Neuron (in vitro differentiated cells): ENCODE measurements at regions not wholly inside any gene's neighbourhood (a gene's known extent, or its start where the extent isn't known, plus 50 kb on each side); places are given as distances from the start of the nearest gene placed in this dataset.

ENCODE experiments used
- H2AFZ ChIP-seq: one replicate; pipeline ENCODE4 v1.6.1; 2013; ENCODE audit warnings: low read depth, mild to moderate bottlenecking, inconsistent platforms, low read length, moderate library complexity
- H3K27me3 ChIP-seq: one replicate; pipeline ENCODE4 v1.6.1; 2013; ENCODE audit warnings: low read length; ENCODE audit not compliant: insufficient read depth
- H3K36me3 ChIP-seq: one replicate; pipeline ENCODE4 v1.6.1; 2013; ENCODE audit warnings: low read length; ENCODE audit not compliant: insufficient read depth
- H3K4me1 ChIP-seq: one replicate; pipeline ENCODE4 v1.6.1; 2013; ENCODE audit warnings: low read length; ENCODE audit not compliant: insufficient read depth
- H3K4me3 ChIP-seq: 2 replicates; pipeline ENCODE4 v1.5.1; 2013; ENCODE audit warnings: mild to moderate bottlenecking, low read length, moderate library complexity
- H3K9me3 ChIP-seq: one replicate; pipeline ENCODE4 v1.6.1; 2013; ENCODE audit warnings: low read length

- no peaks in the 10 kb centered on the region for H3K9me3 ChIP-seq
- H3K4me1 ChIP-seq: no peaks in the 10 kb centered on the region
- no peaks in the 10 kb centered on the region for H3K27me3 ChIP-seq
- H3K4me3 ChIP-seq: no peak overlapping the region
- H3K36me3 ChIP-seq: no peaks in the 10 kb centered on the region
- H2AFZ ChIP-seq: no peak overlapping the region
These were observed 1611.1 kb upstream of the ZEB2 start for GRCh38 chr2:146131048-146131447.

GRCh38 chr2:146130290-146130689 lies 1610.4 kb upstream of the ZEB2 start:
- H2AFZ ChIP-seq: no peak overlapping the region
- no peak overlapping the region for H3K4me3 ChIP-seq
- no peaks in the 10 kb centered on the region for H3K9me3 ChIP-seq
- H3K4me1 ChIP-seq: no peaks in the 10 kb centered on the region
- no peaks in the 10 kb centered on the region for H3K36me3 ChIP-seq
- H3K27me3 ChIP-seq: no peaks in the 10 kb centered on the region

- no peaks in the 10 kb centered on the region for H3K9me3 ChIP-seq
- no peaks in the 10 kb centered on the region for H3K36me3 ChIP-seq
- H3K4me3 ChIP-seq: no peak overlapping the region
- no peaks in the 10 kb centered on the region for H3K4me1 ChIP-seq
- H2AFZ ChIP-seq: no peak overlapping the region
- H3K27me3 ChIP-seq: no peaks in the 10 kb centered on the region
These were observed 1609.3 kb upstream of the ZEB2 start for GRCh38 chr2:146129231-146129630.

GRCh38 chr2:146128216-146128615 lies 1608.3 kb upstream of the ZEB2 start:
- H3K36me3 ChIP-seq: no peaks in the 10 kb centered on the region
- no peak overlapping the region for H2AFZ ChIP-seq
- no peaks in the 10 kb centered on the region for H3K4me1 ChIP-seq
- H3K4me3 ChIP-seq: no peak overlapping the region
- no peaks in the 10 kb centered on the region for H3K9me3 ChIP-seq
- H3K27me3 ChIP-seq: no peaks in the 10 kb centered on the region

GRCh38 chr2:146125551-146125950 lies 1605.6 kb upstream of the ZEB2 start:
- Histone ChIP-seq H2AFZ (no peak overlapping the region), H3K4me3 (no peak overlapping the region), H3K9me3 (no peaks in the 10 kb centered on the region), H3K4me1 (peaks cover 1% of the 10 kb centered on the region), H3K36me3 (no peaks in the 10 kb centered on the region), H3K27me3 (no peaks in the 10 kb centered on the region)

- no peaks in the 10 kb centered on the region for H3K27me3 ChIP-seq
- H3K4me1 ChIP-seq: peaks cover 1% of the 10 kb centered on the region
- H3K4me3 ChIP-seq: no peak overlapping the region
- H2AFZ ChIP-seq: no peak overlapping the region
- no peaks in the 10 kb centered on the region for H3K36me3 ChIP-seq
- no peaks in the 10 kb centered on the region for H3K9me3 ChIP-seq
These were observed 1604.8 kb upstream of the ZEB2 start for GRCh38 chr2:146124741-146125140.

GRCh38 chr2:146123714-146124113 lies 1603.8 kb upstream of the ZEB2 start:
- Histone ChIP-seq H3K9me3 (no peaks in the 10 kb centered on the region), H3K36me3 (no peaks in the 10 kb centered on the region), H3K4me1 (peaks cover 1% of the 10 kb centered on the region), H3K27me3 (no peaks in the 10 kb centered on the region), H2AFZ (no peak overlapping the region), H3K4me3 (no peak overlapping the region)

- no peak overlapping the region for H2AFZ ChIP-seq
- peaks cover 1% of the 10 kb centered on the region for H3K4me1 ChIP-seq
- no peak overlapping the region for H3K4me3 ChIP-seq
- H3K9me3 ChIP-seq: no peaks in the 10 kb centered on the region
- H3K27me3 ChIP-seq: no peaks in the 10 kb centered on the region
- no peaks in the 10 kb centered on the region for H3K36me3 ChIP-seq
These were observed 1603.3 kb upstream of the ZEB2 start for GRCh38 chr2:146123256-146123655.

GRCh38 chr2:146119586-146119985 lies 1599.7 kb upstream of the ZEB2 start:
- H3K9me3 ChIP-seq: no peaks in the 10 kb centered on the region
- H2AFZ ChIP-seq: no peak overlapping the region
- H3K4me3 ChIP-seq: no peak overlapping the region
- H3K27me3 ChIP-seq: no peaks in the 10 kb centered on the region
- no peaks in the 10 kb centered on the region for H3K36me3 ChIP-seq
- peaks cover 1% of the 10 kb centered on the region for H3K4me1 ChIP-seq

- H3K4me3 ChIP-seq: no peak overlapping the region
- H3K27me3 ChIP-seq: no peaks in the 10 kb centered on the region
- H2AFZ ChIP-seq: no peak overlapping the region
- no peaks in the 10 kb centered on the region for H3K36me3 ChIP-seq
- H3K9me3 ChIP-seq: no peaks in the 10 kb centered on the region
- no peaks in the 10 kb centered on the region for H3K4me1 ChIP-seq
These were observed 1589.1 kb upstream of the ZEB2 start for GRCh38 chr2:146108993-146109392.

- Histone ChIP-seq H3K4me3 (no peak overlapping the region), H3K9me3 (peaks cover 8% of the 10 kb centered on the region), H2AFZ (no peak overlapping the region)
These were observed 1574.3 kb upstream of the ZEB2 start for GRCh38 chr2:146094185-146094584.

GRCh38 chr2:146081459-146081858 lies 1561.5 kb upstream of the ZEB2 start:
- no peaks in the 10 kb centered on the region for H3K9me3 ChIP-seq
- no peaks in the 10 kb centered on the region for H3K36me3 ChIP-seq
- no peak overlapping the region for H3K4me3 ChIP-seq

More at GRCh38 chr2:146094185-146094584, 1574.3 kb upstream of the ZEB2 start:
- Histone ChIP-seq H3K4me1 (no peaks in the 10 kb centered on the region), H3K27me3 (no peaks in the 10 kb centered on the region), H3K36me3 (no peaks in the 10 kb centered on the region)

GRCh38 chr2:146080925-146081324 lies 1561.0 kb upstream of the ZEB2 start:
- Histone ChIP-seq H2AFZ (no peak overlapping the region), H3K27me3 (no peaks in the 10 kb centered on the region), H3K4me1 (no peaks in the 10 kb centered on the region), H3K36me3 (no peaks in the 10 kb centered on the region), H3K4me3 (no peak overlapping the region), H3K9me3 (no peaks in the 10 kb centered on the region)

More at GRCh38 chr2:146081459-146081858, 1561.5 kb upstream of the ZEB2 start:
- Histone ChIP-seq H3K27me3 (no peaks in the 10 kb centered on the region), H2AFZ (no peak overlapping the region), H3K4me1 (no peaks in the 10 kb centered on the region)

GRCh38 chr2:146079216-146079615 lies 1559.3 kb upstream of the ZEB2 start:
- no peaks in the 10 kb centered on the region for H3K36me3 ChIP-seq
- H3K27me3 ChIP-seq: no peaks in the 10 kb centered on the region
- H3K4me1 ChIP-seq: no peaks in the 10 kb centered on the region
- no peak overlapping the region for H3K4me3 ChIP-seq
- no peak overlapping the region for H2AFZ ChIP-seq
- H3K9me3 ChIP-seq: no peaks in the 10 kb centered on the region
